H1 (cell line): ENCODE measurements at regions not wholly inside any gene's neighbourhood (a gene's known extent, or its start where the extent isn't known, plus 50 kb on each side); places are given as distances from the start of the nearest gene placed in this dataset.

ENCODE experiments used
- EGR1 ChIP-seq: IDR thresholded peaks from 2 replicates; pipeline ENCODE4 v1.6.1; 2011; ENCODE audit warnings: low read depth, low read length, borderline replicate concordance
- SP1 ChIP-seq: IDR thresholded peaks from 2 replicates; pipeline ENCODE4 v1.6.1; 2011; ENCODE audit warnings: low read depth, low read length

DNA sequence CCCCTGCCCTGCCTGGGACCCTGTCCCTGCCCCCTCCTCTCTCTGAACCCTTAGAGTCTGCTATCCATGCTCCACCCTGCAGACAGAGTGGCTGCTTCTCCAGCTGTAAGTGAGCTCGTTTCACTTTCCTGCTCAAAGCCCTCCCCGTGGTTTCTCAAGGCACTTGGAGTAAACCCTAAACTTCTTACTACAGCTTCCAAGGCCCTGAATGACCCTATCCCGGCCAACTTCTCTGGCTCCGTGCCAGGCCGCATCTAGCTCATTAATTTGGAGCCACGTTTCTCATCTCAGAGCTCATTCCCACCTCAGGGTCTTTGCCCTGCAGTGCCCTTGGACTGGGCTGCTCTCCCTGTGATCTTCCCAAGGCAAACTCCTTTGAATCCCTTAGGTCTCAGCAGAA lies 235.1 kb upstream of the RUNX1 start (continued):
- TF ChIP-seq EGR1, result no peak
- TF ChIP-seq SP1, result no peak
